Panc1 (cell line): ENCODE measurements at regions not wholly inside any gene's neighbourhood (a gene's known extent, or its start where the extent isn't known, plus 50 kb on each side); places are given as distances from the start of the nearest gene placed in this dataset.
A peak's percentile ranks its signal among the peaks of the same experiment; 100 is the strongest.

Experiments used
- ATAC-seq: fragments of 200-7000 bp; cut with Tn5 transposase; 2 replicates; pipeline ENCODE4 v1.9.1; 2020; ENCODE audit warnings: mild to moderate bottlenecking, moderate library complexity
- BruUV-seq: library from RNA; stranded (reverse); fragments of 400-500 nt; replicated peaks from 2 replicates; lab custom pipeline; 2021; lab: Mats Ljungman, UMichigan
- CTCF ChIA-PET: fragments of 300-600 bp; sonication (Branson Sonifier 250); formaldehyde crosslinking; loops from one replicate; lab custom pipeline; 2022; ENCODE audit warnings: antibody characterized with exemption; lab: Charles Lee
- POLR2A ChIA-PET: fragments of 300-600 bp; sonication (Branson Sonifier 250); formaldehyde crosslinking; loops from one replicate; lab custom pipeline; 2022; ENCODE audit warnings: antibody characterized with exemption; lab: Charles Lee
- DNase-seq: peaks from one replicate; pipeline ENCODE4 v3.0.0-alpha.2; 2010; ENCODE audit warnings: low read depth, low spot score
- H3K27ac ChIP-seq: 2 replicates; pipeline ENCODE4 v1.5.1; 2011; ENCODE audit warnings: mild to moderate bottlenecking, low read length, inconsistent platforms
- H3K27me3 ChIP-seq: fragments of 200-500 bp; sonication (Bioruptor generic); 2 replicates; pipeline ENCODE4 v1.6.0; 2014; ENCODE audit warnings: low read length, inconsistent platforms; ENCODE audit not compliant: control insufficient read depth, insufficient read depth
- H3K36me3 ChIP-seq: fragments of 200-500 bp; sonication (Bioruptor generic); 2 replicates; pipeline ENCODE4 v1.5.1; 2014; ENCODE audit warnings: inconsistent platforms, mild to moderate bottlenecking, low read length, moderate library complexity; ENCODE audit not compliant: control insufficient read depth, insufficient read depth
- H3K4me1 ChIP-seq: 2 replicates; pipeline ENCODE4 v1.5.1; 2011; ENCODE audit warnings: inconsistent platforms, mild to moderate bottlenecking, low read length, moderate library complexity; ENCODE audit not compliant: control insufficient read depth, insufficient read depth
- H3K4me3 ChIP-seq, 2 experiments: 2 replicates each; pipeline ENCODE4 v1.5.1; 2011 to 2012; ENCODE audit warnings: low read depth in 2 of 2, low read length in 2 of 2, mild to moderate bottlenecking in 2 of 2, inconsistent platforms in 1 of 2, moderate library complexity in 1 of 2
- H3K9me3 ChIP-seq: fragments of 200-500 bp; sonication (Bioruptor generic); 2 replicates; pipeline ENCODE4 v1.5.1; 2014; ENCODE audit warnings: low read depth, mild to moderate bottlenecking, inconsistent platforms, low read length, moderate library complexity; ENCODE audit not compliant: control insufficient read depth, insufficient read depth
- CTCF ChIP-seq: fragments of 450-650 bp; IDR thresholded peaks from 2 replicates; pipeline ENCODE4 v1.5.1; 2017; ENCODE audit warnings: mild to moderate bottlenecking
- POLR2AphosphoS5 ChIP-seq: IDR thresholded peaks from 2 replicates; pipeline ENCODE4 v1.6.1; 2012; ENCODE audit warnings: mild to moderate bottlenecking, low read depth, low read length, moderate library complexity
- SIN3A ChIP-seq: IDR thresholded peaks from 2 replicates; pipeline ENCODE4 v1.6.1; 2012; ENCODE audit warnings: low read depth, mild to moderate bottlenecking, low read length, moderate library complexity, borderline replicate concordance; ENCODE audit not compliant: insufficient read depth
- TCF7L2 ChIP-seq: IDR thresholded peaks from 2 replicates; pipeline ENCODE4 v1.6.1; 2011; ENCODE audit warnings: mild to moderate bottlenecking, low read depth, low read length, inconsistent platforms
- in situ Hi-C: cut with HindIII; loops from 2 replicates; pipeline ENCODE4 v1.10.0; 2016; ENCODE audit warnings: low sequenced_read_pairs, low pct_unique_long_range_greater_than_20kb
- intact Hi-C: fragments of 100-400 bp; cut with micrococcal nuclease; formaldehyde crosslinking; loops from one replicate; pipeline ENCODE4 v1.10.0; 2022; ENCODE audit not compliant: unreplicated experiment
- TF ChIP-seq, protein P1 (sequence below), 2 experiments: IDR thresholded peaks; 2 replicates each; pipeline ENCODE4 v1.6.1; 2011 to 2012; ENCODE audit warnings: low read depth in 2 of 2, control low read depth in 1 of 2, low read length in 1 of 2, mild to moderate bottlenecking in 1 of 2, moderate library complexity in 1 of 2; ENCODE audit not compliant: insufficient read depth in 1 of 2

DNA sequence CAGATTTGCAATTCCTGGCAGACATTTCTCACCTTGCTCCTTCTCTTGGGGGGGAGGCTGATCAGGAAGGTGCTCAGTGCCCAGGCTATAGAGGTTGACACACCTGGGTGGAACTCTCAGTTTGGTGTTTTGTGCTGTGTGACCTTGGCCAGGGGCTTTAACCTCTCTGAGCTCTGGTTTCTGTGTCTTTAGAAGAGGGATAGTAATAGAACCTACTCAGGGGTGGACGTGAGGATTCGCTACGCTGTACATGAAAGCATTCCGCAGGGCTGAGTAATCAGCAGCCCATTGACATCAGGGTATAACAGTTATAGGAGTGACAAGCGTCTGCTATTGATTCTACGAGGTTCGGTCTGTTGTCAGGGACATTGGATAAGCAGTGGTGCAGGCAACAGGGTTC lies 98.1 kb downstream of the PHETA1 start:
- CTCF ChIA-PET: interaction anchor here (0.6 to 1.3 kb wide), 2 partner anchors 11 to 28 kb away, joined by 3 to 5 read pairs; no protein-coding TSS in a partner anchor
- no peaks in the 10 kb centered on the region; the same call in 1 of the 2 replicates for H3K4me1 ChIP-seq
- no peak overlapping the region for H3K4me3 ChIP-seq
- peaks cover 11% of the 10 kb centered on the region for H3K27me3 ChIP-seq
- no peak overlapping the region for H3K27ac ChIP-seq
- intact Hi-C loops (no loop called here), in situ Hi-C loops (no loop called here)
- no peaks in the 10 kb centered on the region; the same call in 1 of the 2 replicates for H3K9me3 ChIP-seq
- BruUV-seq: no TSS peak
- DNase-seq (no peak), ATAC-seq (no peak; the same call in 1 of the 2 replicates)
- TF ChIP-seq TCF7L2: peak; percentile 76; the same call in 1 of the 2 replicates
- TF ChIP-seq CTCF: no peak
- TF ChIP-seq POLR2AphosphoS5: no peak
- TF ChIP-seq SIN3A: no peak
- POLR2A ChIA-PET: no interaction called here
- no peaks in the 10 kb centered on the region for H3K36me3 ChIP-seq

- POLR2A ChIA-PET: no interaction called here
- H3K27me3 ChIP-seq: peaks cover 11% of the 10 kb centered on the region
- intact Hi-C loops: no loop called here
These were observed 98.7 kb downstream of the PHETA1 start for GRCh38 chr12:111270239-111270638.

More at GRCh38 chr12:111270239-111270638, 98.7 kb downstream of the PHETA1 start:
- BruUV-seq: no TSS peak
- ATAC-seq (no peak), DNase-seq (no peak)
- TF ChIP-seq TCF7L2 (no peak), SIN3A (no peak), CTCF (no peak), POLR2AphosphoS5 (no peak)
- TF ChIP-seq, protein P1, sequence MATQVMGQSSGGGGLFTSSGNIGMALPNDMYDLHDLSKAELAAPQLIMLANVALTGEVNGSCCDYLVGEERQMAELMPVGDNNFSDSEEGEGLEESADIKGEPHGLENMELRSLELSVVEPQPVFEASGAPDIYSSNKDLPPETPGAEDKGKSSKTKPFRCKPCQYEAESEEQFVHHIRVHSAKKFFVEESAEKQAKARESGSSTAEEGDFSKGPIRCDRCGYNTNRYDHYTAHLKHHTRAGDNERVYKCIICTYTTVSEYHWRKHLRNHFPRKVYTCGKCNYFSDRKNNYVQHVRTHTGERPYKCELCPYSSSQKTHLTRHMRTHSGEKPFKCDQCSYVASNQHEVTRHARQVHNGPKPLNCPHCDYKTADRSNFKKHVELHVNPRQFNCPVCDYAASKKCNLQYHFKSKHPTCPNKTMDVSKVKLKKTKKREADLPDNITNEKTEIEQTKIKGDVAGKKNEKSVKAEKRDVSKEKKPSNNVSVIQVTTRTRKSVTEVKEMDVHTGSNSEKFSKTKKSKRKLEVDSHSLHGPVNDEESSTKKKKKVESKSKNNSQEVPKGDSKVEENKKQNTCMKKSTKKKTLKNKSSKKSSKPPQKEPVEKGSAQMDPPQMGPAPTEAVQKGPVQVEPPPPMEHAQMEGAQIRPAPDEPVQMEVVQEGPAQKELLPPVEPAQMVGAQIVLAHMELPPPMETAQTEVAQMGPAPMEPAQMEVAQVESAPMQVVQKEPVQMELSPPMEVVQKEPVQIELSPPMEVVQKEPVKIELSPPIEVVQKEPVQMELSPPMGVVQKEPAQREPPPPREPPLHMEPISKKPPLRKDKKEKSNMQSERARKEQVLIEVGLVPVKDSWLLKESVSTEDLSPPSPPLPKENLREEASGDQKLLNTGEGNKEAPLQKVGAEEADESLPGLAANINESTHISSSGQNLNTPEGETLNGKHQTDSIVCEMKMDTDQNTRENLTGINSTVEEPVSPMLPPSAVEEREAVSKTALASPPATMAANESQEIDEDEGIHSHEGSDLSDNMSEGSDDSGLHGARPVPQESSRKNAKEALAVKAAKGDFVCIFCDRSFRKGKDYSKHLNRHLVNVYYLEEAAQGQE (IDR thresholded peaks at IDR 0.05; ENCODE audit: insufficient read depth in 1 of 2, low read depth in 2 of 2, low read length in 1 of 2): no peak
- in situ Hi-C loops: no loop called here
- CTCF ChIA-PET: interaction anchor here (0.6 kb wide), 1 partner anchor 11 kb away, joined by 5 read pairs; no protein-coding TSS in a partner anchor
- no peaks in the 10 kb centered on the region for H3K36me3 ChIP-seq
- H3K4me3 ChIP-seq: no peak overlapping the region
- H3K27ac ChIP-seq: no peak overlapping the region
- H3K9me3 ChIP-seq: no peaks in the 10 kb centered on the region; the same call in 1 of the 2 replicates
- H3K4me1 ChIP-seq: no peaks in the 10 kb centered on the region
